Activated CD4-positive, alpha-beta T cell treated with anti-CD3 and anti-CD28 coated beads, Interleukin-10, Interleukin-2, amounts not matched to agents 100 ng/mL and 50 ng/mL, durations not matched to agents 16 hours and 8 hours (primary cell): ENCODE measurements at regions not wholly inside any gene's neighbourhood (a gene's known extent, or its start where the extent isn't known, plus 50 kb on each side); places are given as distances from the start of the nearest gene placed in this dataset.

Source experiments
- DNase-seq: peaks from one replicate; pipeline ENCODE4 v3.0.0-alpha.2; 2020

DNA sequence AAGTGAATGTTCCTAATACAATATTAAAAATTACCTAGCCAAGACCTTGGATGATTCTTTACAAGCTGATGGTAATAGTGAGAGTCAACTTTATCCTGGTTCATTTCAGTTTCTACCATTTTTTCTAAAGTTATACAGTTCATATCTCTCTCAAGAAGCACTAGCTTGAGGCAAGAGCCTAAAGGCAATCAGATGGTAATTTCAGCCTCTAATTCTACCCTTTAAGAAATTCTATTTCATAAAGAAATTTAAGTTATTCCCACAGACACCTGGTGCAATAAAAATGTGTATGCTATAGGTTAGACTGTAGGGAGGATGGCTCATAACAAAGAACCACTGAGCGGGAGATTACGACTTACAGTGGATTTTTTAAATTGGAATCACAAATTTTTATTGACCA is 984.2 kb upstream of the ADGRL3 start:
- DNase-seq: no peak

DNA sequence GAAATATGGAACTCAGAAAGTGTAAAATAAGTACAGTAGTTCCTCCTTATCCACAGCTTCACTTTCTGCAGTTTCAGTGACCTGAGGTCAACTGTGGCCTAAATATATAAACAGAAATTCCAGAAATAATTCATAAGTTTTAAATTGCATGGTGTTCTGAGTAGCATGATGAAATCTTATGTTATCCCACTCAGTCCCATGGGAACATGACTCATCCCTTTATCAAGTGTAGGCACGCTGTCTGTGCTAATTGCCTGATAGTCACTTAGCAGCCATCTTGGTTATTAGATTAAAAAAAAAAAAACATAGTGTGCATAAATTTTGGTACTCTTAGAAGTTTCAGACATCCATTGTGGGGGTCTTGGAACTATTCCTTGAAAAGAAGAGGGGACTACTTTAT is 983.4 kb upstream of the ADGRL3 start:
- no peak for DNase-seq

DNA sequence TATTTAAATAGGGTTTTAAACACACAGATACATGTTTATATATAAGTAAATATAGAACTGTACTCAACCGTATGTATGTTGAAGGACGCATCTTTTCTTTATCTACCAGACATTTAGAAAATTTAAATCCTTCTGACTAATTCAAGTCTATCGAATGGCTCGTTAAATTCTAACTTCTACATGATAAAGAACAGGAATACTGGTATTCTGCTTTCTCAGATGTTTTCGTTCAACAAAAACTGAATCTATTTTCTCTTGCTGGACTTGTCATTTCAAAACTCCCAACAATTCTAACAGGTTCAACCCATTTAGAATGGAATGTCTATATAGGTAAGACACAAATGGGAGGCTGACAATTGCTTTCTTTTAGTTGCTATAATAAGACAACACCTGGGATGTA is 978.3 kb upstream of the ADGRL3 start:
- DNase-seq: no peak

DNA sequence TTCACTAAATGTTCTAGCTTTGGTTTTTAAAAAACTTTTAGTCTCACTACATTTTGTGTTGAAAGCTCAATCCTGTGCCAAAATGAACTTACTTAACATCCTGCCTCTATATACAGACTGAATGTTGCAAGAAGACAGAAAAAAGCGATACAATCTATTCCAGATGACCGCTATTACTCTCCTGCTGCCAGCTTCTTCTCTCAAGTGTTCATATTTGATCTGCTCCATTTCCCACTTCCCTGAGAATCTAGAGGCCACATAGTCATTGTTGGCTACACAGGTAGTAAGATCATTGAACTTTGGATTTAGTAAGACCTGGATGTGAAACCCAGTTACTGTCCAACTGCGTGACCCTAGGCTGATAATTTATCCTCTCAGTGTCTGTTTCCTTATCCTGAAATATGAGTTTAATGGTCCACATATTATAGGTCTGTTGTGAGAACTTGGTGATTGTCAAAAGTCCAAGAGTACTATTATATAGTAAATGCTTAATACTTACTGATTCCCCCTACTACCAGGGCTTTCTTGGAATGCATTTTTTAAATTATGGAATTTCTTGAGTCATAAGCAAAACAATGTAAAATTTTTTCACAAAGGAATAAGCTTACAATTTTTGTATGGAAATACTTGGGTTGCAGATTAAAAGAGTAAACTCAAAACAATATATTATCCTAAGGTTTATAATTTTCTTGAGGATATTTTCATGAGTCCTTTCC is 976.8 kb upstream of the ADGRL3 start:
- no peak for DNase-seq

DNA sequence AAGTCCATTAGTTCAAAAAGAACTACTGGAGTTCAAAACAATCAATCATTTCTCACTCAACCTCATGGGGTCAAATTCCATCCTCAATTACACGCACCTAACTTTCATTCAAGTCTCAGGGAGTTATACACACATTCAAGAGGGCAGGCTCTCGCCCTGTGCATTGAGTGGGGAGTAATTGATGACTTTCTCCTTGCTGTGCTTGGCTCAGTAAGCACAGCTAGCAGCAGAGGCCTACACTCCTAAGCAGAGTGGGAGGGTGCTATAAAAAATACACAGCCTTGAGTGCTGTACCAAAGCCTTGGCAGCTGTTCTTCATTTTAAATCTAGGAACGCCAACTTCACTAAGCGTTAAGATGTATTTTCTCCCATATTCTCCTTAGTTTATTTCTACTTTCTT is 958.3 kb upstream of the ADGRL3 start:
- DNase-seq: no peak

DNA sequence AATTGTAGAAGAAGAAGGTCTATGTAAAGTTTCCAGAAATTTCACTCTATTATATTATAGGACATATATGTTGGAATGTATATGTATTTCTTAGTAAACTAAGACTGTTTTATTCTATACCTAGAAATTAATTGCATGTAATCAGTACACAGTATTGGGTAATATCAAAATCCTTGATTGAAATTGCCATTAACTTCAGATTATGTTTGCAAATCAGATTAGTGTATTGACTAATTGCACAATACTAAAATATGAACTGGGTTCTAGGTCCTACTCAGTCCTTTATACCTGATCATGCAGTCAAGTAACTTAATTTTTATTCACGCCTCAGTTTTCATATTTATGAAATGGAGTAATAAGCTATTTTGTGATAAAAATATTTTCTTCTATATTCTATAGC is 950.3 kb upstream of the ADGRL3 start:
- no peak for DNase-seq

DNA sequence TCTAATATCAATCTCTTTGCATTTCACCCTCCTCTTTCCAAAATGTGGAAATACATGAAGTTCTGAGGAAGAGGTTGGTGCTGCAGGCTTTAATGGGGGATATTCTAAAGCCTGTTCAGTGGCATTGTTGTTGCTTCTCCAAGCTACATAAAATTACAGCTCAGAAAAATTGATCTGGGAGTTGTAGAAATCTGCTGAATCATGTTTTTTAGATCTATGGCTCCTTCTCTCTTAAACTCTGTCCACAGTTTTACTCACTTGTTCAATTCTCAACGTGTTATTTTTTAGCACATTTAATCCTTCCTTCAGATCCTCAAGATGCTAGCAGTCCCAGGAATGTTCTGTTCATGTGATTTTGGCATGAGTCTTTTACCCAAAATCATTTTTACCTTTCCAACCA is 949.5 kb upstream of the ADGRL3 start:
- DNase-seq: no peak

DNA sequence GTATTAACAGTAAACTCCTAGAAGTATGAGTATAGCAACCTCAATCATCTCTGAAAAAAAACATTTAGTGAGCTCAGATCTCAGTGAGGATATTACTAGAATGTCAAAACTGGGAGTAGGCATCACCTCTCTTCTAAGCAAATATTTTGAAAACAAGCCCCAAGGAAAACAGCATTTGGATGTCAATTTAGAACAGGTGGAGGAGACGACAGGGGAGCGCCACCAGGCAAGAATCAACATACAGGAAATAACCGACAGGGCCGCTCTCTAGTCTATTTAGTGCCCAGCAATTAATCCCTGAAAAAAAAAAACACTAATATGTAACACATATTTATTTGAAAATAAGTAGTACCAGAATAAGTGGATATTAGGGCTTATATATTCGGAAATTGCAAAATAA is 940.3 kb upstream of the ADGRL3 start:
- DNase-seq: no peak

DNA sequence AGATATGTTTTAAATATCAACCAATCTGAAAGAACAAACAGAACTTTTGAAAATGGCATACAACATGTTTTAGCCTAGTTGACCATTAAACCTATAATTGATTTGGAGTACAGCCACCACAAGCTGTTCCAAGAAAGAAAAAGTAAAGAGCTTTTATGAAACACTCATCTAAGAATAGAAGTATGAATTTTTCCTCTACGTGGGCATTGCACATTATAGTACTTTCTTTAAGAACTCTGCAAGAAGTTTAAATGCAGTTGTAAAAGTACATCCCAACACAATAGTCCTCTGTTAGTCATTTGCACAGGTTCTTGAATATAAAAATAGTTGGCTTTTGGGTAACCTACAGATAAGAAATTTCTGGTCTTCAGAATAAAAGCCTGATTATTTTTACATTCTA is 933.6 kb upstream of the ADGRL3 start:
- no peak for DNase-seq

DNA sequence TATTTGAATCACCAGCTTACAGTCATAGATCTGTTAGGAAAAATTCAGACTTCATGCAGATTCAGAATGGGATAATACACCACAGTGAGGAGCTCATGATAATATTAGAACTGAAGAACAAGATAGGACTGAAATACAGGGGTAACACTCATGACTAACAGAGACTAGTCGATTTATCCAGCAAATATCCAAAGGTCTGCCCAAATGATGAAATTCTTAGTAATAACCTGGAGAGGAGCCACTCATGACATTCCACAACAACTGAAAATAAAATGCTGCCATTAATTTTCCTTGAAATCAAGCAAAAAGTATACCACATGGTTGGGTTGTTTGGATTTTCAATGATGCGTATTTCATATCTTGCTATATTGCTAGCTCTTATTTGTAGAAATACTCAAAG is 903.7 kb upstream of the ADGRL3 start:
- no peak for DNase-seq

DNA sequence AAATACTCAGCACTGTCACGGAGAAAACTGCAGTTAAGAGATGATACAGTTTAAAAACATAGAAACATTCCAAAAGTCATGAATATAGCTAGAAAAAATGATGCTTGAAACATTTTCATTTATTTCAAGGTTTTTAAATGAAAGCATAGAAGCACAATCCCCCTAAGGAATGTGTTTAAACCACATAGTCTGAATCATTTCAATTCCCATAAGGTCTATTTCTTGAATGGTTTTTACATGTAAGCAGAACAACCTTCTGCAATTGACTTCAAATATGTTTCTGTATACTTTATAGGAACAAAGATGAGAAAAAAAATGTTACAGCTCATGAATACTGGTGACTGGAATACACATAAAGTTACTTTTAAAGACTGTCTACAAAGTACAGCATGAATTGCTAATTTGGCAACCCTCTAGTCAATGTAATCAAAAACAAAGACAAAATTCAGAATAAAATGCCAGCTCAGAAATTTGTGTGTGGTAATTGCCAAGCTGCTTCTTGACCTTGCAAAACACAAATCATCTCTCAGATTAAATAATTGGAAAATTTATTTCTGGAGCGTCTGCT is 886.4 kb upstream of the ADGRL3 start:
- DNase-seq: no peak

DNA sequence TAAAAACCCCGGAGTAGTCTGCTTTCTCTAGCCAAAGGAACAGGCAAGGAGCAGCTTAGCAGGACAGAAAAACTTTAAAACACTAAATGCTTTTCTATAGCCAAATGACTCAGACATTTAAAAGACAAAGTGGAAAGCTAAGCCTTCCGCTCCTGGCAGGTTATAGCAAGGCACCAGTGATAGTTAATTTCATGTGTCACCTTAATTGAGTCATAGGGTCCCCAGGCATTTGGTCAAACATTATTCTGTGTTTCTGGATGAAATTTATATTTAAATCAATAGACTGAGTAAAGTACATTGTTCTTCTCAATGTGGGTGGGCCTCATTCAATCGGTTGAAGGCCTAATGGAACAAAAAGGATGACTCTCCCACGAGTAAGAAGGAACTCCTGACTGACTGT is 885.7 kb upstream of the ADGRL3 start:
- DNase-seq: no peak

DNA sequence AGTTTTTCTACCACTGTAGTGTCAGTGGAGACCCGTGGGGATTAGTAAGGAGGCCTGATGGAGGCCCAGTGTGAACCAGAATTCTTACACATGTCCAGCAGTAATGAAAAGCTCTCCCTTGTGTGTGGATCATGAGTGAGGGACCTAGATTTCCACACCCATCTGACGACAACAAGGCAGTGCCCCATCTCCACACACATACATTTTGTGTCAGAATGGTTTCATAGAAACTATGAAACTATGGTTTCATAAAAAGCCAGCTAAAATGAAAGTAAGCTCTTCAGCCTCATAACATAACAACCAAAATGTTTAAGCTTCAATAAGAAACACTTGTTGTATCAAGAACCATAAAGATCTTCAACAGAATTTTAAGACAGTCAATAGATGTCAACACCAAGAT is 884.5 kb upstream of the ADGRL3 start:
- no peak for DNase-seq

DNA sequence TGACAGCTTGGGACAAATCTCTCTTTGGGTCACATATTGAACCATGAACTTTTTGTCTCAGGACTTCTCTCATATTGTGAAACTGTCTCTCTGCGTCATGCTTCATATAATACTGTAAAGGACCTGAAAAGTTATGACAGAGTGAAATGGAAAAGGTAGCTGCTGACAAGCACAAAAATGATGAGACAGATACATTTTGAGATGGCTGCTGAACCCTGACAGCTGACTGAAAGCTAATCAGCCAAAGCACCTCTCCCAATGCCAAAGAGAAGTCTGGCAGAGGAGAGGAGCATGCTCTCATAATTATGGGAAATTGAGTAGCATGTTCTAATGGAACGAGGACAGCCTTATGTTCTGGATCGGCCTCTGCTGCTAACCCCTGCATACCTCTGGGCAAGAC is 873.4 kb upstream of the ADGRL3 start:
- no peak for DNase-seq

DNA sequence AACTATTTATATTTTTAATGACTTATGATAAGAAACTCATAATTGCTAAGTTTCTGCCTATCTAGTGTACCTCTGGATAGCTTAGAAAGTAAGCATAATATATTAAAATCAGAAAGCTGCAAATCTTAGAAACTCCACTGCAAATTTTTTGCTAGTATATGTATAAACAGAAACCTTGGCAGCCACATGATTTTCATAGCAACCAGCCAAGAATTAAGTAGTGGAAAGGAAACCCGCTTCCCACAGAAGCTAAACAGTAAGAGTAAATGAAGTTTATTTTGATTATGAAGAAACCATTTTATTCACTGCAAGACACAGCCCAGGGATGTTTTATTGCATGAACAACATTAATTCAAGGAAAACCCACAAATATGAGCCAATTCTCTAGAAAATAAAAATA is 872.5 kb upstream of the ADGRL3 start:
- no peak for DNase-seq

DNA sequence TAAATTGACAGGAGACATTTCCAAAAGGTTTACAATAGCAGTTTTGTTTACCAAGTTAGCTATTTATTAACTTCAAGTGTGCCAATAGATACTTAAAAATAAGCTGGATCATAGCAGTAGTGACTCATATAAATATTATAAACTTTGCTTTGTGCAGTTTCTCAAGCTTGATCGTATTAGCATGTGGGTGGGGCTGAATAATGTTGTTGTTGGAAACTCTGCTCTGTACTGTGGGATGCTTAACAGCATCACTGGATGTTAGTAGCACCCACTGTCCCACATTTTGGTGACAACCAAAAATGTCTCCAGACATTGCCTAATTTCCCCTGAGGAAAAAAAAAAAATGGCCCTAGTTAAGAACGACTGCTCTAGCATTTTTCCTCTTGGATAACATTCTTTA is 855.2 kb upstream of the ADGRL3 start:
- no peak for DNase-seq

DNA sequence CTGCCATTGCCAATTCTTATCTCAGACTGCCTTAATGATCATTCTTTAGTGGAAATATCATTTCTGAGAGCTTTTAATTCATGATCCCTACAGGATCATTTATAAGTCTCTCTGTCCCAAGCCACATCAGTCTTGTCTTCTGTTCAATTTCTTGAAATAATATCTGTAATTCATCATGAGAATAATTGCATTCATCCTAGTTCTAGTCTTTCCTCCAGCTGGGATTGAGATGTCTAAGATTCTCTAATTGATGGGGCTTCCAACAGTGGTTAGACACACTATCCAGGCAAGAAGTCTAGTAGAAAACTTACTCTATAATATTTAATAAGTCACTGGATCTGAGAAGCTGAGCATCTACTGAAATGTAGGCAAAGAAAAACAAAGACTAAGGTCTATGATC is 854.7 kb upstream of the ADGRL3 start:
- DNase-seq: no peak

DNA sequence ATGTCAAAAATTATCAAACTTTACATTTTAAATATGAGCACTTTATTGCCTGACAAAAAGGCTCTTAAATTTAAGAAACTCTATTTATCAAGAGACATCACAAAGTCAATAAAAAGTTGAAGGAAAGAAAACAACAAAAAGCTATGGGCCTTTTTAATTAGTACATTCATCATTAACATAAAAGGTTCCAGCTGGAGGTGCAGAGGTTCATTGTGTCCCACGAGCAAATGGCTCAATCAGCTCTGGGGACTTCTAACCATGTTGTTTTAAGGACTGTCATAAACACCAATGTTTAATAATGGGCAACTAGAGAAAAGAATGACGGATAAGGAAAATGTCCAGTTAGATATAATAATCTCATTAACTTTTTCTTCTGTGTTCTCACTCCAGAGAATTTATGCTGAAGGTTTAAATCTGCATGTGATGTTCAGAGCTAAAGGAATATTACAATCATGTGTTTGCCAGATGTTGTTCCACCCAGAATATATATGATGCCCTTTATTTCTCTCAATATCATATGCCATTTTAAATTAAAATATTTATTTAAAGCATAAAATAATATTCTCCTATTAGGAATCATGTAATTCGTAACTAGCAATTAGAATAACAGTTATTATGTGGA is 840.3 kb upstream of the ADGRL3 start:
- no peak for DNase-seq

DNA sequence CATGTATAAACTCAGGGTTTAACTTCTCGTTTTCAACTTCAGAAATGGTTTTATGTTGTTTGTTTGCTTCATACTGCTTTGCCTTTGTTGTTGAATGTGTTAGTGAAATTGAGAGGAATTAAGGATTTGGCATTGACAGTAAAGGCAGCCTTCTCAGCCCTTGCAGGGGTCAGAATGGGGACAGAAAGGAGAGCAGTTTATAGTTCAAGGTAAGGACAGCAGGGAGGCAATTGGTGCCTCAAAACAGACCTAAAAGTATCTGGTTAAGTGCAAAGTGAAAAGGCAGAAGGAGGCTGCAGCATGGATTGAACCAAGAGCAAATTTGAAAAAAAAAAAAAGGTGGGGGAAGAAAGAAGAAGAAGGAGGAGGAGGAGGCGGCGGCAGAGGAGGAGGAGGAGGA is 835.0 kb upstream of the ADGRL3 start:
- DNase-seq: no peak

DNA sequence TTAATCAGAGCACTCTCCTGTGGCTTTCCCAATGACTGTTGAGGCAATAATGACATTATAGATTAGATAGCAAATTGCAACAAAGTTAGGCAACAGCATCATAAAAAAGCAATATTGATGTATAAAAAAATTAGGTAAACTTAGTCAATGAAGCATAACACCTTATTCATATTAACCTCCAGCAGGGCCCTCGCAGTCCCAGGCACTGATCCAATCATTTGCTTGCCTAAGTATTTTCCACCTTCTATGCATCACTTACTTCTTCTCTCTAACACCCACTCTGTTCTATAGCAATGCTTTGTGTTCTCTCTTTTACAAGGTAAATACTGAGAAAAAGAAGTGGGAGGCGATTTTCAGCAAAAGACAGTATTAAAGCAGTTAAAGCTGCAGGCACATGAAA is 833.5 kb upstream of the ADGRL3 start:
- DNase-seq: no peak

DNA sequence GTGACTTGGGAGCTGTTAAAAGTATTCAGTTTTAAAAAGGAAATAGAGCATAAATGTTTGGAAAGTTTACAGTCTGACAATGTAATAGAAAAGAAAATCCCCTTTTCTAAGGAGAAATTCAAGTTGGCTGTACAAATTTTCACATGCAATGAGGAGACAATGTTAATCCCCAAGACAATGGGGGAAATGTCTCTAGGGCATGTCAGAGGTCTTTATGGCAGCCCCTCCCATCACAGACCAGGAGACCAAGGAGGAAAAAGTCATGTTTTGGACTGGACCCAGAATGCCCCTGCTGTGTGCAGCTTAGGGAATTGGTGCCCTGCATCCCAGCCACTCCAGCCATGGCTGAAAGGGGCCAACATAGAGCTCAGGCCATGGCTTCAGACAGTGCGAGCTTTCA is 831.1 kb upstream of the ADGRL3 start:
- no peak for DNase-seq

DNA sequence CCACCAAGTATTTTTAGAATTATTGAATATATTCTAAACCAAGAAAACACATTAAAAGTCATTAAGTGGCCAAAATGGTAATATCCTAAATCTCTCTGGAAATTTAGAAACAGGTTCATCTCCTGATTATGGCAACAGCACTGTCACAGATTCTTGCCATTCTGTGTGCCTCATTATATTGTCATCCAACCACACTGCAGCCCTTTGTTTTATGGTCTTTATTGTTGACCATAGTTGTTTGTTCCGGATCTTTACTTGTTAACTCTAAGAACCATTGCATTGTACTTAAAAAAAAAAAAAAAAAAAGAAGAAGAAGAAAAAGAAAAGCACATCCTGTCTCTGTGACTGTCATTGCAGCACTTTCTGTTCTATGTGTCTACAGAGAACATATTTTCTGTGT is 822.1 kb upstream of the ADGRL3 start:
- DNase-seq: no peak

DNA sequence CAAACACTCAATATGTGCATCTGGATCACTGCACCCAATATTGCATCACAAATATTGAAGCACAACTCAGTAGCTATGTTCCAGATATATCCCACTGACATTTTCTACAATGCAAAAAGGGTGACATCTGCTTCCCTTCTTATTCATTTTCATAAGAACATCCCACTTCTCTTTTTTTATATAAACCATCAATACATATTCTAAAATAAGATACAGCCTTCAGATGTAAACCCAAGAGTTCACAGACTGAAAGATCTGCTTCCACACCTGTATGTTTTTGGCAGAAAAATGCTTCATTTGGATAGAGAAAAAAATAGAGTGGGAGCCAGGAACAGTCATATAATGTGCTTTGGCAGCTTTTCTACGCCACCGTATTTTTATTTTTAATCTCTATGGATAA is 815.6 kb upstream of the ADGRL3 start:
- no peak for DNase-seq

DNA sequence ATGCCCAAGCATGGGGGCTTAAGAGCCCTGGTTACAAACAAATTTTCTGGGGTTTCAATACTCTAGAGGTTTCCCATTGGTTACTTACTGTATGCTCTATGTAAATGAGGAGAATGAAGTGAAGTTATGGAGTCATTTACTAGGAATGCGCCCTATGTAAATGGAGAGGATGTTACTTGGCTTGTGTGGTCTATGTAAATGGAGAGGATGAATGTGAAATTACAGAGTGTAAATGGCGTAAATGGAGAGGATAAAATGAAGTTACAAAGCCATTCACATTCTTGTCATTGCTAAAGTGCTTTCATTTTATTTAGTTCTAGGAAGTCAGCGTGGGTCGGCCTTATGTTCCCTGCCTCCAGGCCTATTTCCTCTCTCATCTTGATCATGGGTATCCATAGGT is 810.5 kb upstream of the ADGRL3 start:
- no peak for DNase-seq
